Skeletal muscle satellite cell (primary cell): ENCODE measurements at regions not wholly inside any gene's neighbourhood (a gene's known extent, or its start where the extent isn't known, plus 50 kb on each side); places are given as distances from the start of the nearest gene placed in this dataset.

Experiments
- H3K27me3 ChIP-seq: 2 replicates; pipeline ENCODE4 v1.7.0; 2013; ENCODE audit warnings: low read length; ENCODE audit not compliant: control insufficient read depth, insufficient read depth
- H3K36me3 ChIP-seq: 2 replicates; pipeline ENCODE4 v1.7.0; 2013; ENCODE audit warnings: mild to moderate bottlenecking, control low read depth, low read length; ENCODE audit not compliant: insufficient read depth
- H3K4me1 ChIP-seq: 2 replicates; pipeline ENCODE4 v1.7.0; 2013; ENCODE audit warnings: low read length; ENCODE audit not compliant: control insufficient read depth, insufficient read depth
- H3K4me2 ChIP-seq: 2 replicates; pipeline ENCODE4 v1.7.0; 2013; ENCODE audit warnings: mild to moderate bottlenecking, low read length
- H3K4me3 ChIP-seq: 2 replicates; pipeline ENCODE4 v1.7.0; 2013; ENCODE audit warnings: low read length
- H3K9ac ChIP-seq: 2 replicates; pipeline ENCODE4 v1.7.0; 2013; ENCODE audit warnings: mild to moderate bottlenecking, low read depth, low read length, moderate library complexity
- H3K9me3 ChIP-seq: replicated peaks from 2 replicates; pipeline ENCODE4 v1.7.0; 2013; ENCODE audit warnings: mild to moderate bottlenecking, control low read depth, low read length

GRCh38 chr13:24090049-24090448, 70.5 kb upstream of the SPATA13 start:
- no peak overlapping the region for H3K4me3 ChIP-seq

GRCh38 chr13:24091080-24091479, 69.4 kb upstream of the SPATA13 start:
- peaks cover 32% of the 10 kb centered on the region for H3K27me3 ChIP-seq
- H3K4me1 ChIP-seq = no peaks in the 10 kb centered on the region
- no peak overlapping the region for H3K9ac ChIP-seq
- no peaks in the 10 kb centered on the region for H3K9me3 ChIP-seq
- no peak overlapping the region for H3K4me2 ChIP-seq
- H3K36me3 ChIP-seq = no peaks in the 10 kb centered on the region
- no peak overlapping the region for H3K4me3 ChIP-seq

More at GRCh38 chr13:24090049-24090448, 70.5 kb upstream of the SPATA13 start:
- Histone ChIP-seq H3K36me3 (no peaks in the 10 kb centered on the region), H3K27me3 (peaks cover 42% of the 10 kb centered on the region), H3K9ac (no peak overlapping the region), H3K4me1 (no peaks in the 10 kb centered on the region), H3K4me2 (no peak overlapping the region), H3K9me3 (no peaks in the 10 kb centered on the region)

- Histone ChIP-seq H3K4me1 (no peaks in the 10 kb centered on the region), H3K4me3 (no peak overlapping the region), H3K9ac (no peak overlapping the region), H3K9me3 (no peaks in the 10 kb centered on the region), H3K4me2 (no peak overlapping the region), H3K27me3 (peaks cover 22% of the 10 kb centered on the region), H3K36me3 (no peaks in the 10 kb centered on the region)
These were observed 68.4 kb upstream of the SPATA13 start for GRCh38 chr13:24092108-24092507.

GRCh38 chr13:24093047-24093446, 67.5 kb upstream of the SPATA13 start:
- H3K4me1 ChIP-seq = no peaks in the 10 kb centered on the region
- no peaks in the 10 kb centered on the region for H3K9me3 ChIP-seq
- H3K27me3 ChIP-seq = peaks cover 17% of the 10 kb centered on the region
- no peaks in the 10 kb centered on the region for H3K36me3 ChIP-seq
- H3K9ac ChIP-seq = no peak overlapping the region
- no peak overlapping the region for H3K4me2 ChIP-seq
- H3K4me3 ChIP-seq = no peak overlapping the region

- Histone ChIP-seq H3K4me1 (no peaks in the 10 kb centered on the region), H3K9me3 (no peaks in the 10 kb centered on the region), H3K4me3 (no peak overlapping the region), H3K9ac (no peak overlapping the region), H3K4me2 (no peak overlapping the region), H3K36me3 (no peaks in the 10 kb centered on the region), H3K27me3 (peaks cover 25% of the 10 kb centered on the region)
These were observed 63.9 kb upstream of the SPATA13 start for GRCh38 chr13:24096659-24097058.

GRCh38 chr13:24097064-24097463, 63.5 kb upstream of the SPATA13 start:
- H3K9me3 ChIP-seq = no peaks in the 10 kb centered on the region
- no peak overlapping the region for H3K4me3 ChIP-seq
- no peaks in the 10 kb centered on the region for H3K4me1 ChIP-seq
- H3K4me2 ChIP-seq = no peak overlapping the region
- H3K27me3 ChIP-seq = peaks cover 29% of the 10 kb centered on the region
- H3K36me3 ChIP-seq = no peaks in the 10 kb centered on the region
- no peak overlapping the region for H3K9ac ChIP-seq

GRCh38 chr13:24097667-24098066, 62.9 kb upstream of the SPATA13 start:
- Histone ChIP-seq H3K4me2 (no peak overlapping the region), H3K36me3 (no peaks in the 10 kb centered on the region), H3K4me3 (no peak overlapping the region), H3K4me1 (no peaks in the 10 kb centered on the region), H3K9ac (no peak overlapping the region), H3K27me3 (peaks cover 31% of the 10 kb centered on the region), H3K9me3 (no peaks in the 10 kb centered on the region)

- Histone ChIP-seq H3K4me2 (no peak overlapping the region), H3K36me3 (no peaks in the 10 kb centered on the region), H3K4me3 (no peak overlapping the region), H3K9ac (no peak overlapping the region), H3K9me3 (no peaks in the 10 kb centered on the region), H3K4me1 (no peaks in the 10 kb centered on the region), H3K27me3 (peaks cover 42% of the 10 kb centered on the region)
These were observed 61.0 kb upstream of the SPATA13 start for GRCh38 chr13:24099490-24099889.

- Histone ChIP-seq H3K4me3 (no peak overlapping the region), H3K4me1 (no peaks in the 10 kb centered on the region), H3K36me3 (no peaks in the 10 kb centered on the region)
These were observed 60.3 kb upstream of the SPATA13 start for GRCh38 chr13:24100188-24100587.

GRCh38 chr13:24103782-24104372, 56.6 kb upstream of the SPATA13 start:
- H3K4me3 ChIP-seq = no peak overlapping the region
- H3K36me3 ChIP-seq = no peaks in the 10 kb centered on the region
- H3K4me2 ChIP-seq = no peak overlapping the region
- no peaks in the 10 kb centered on the region for H3K9me3 ChIP-seq
- H3K4me1 ChIP-seq = no peaks in the 10 kb centered on the region
- H3K9ac ChIP-seq = no peak overlapping the region
- peaks cover 42% of the 10 kb centered on the region for H3K27me3 ChIP-seq

More at GRCh38 chr13:24100188-24100587, 60.3 kb upstream of the SPATA13 start:
- Histone ChIP-seq H3K4me2 (no peak overlapping the region), H3K9me3 (no peaks in the 10 kb centered on the region), H3K9ac (no peak overlapping the region), H3K27me3 (peaks cover 42% of the 10 kb centered on the region)

- no peak overlapping the region for H3K4me2 ChIP-seq
- H3K9me3 ChIP-seq = no peaks in the 10 kb centered on the region
- H3K36me3 ChIP-seq = no peaks in the 10 kb centered on the region
- no peak overlapping the region for H3K4me3 ChIP-seq
- no peak overlapping the region for H3K9ac ChIP-seq
- H3K27me3 ChIP-seq = peaks cover 38% of the 10 kb centered on the region
- no peaks in the 10 kb centered on the region for H3K4me1 ChIP-seq
These were observed 55.8 kb upstream of the SPATA13 start for GRCh38 chr13:24104723-24105122.

- Histone ChIP-seq H3K36me3 (no peaks in the 10 kb centered on the region), H3K9me3 (no peaks in the 10 kb centered on the region), H3K4me3 (no peak overlapping the region), H3K27me3 (peaks cover 28% of the 10 kb centered on the region), H3K9ac (no peak overlapping the region), H3K4me2 (no peak overlapping the region), H3K4me1 (no peaks in the 10 kb centered on the region)
These were observed 54.1 kb upstream of the SPATA13 start for GRCh38 chr13:24106429-24106828.
